ENCODE measurements at regions not wholly inside any gene's neighbourhood (a gene's known extent, or its start where the extent isn't known, plus 50 kb on each side); places are given as distances from the start of the nearest gene placed in this dataset.

- 61% methylated on average over 11 of the region's 13 CpGs for WGBS (ENCODE audit: insufficient coverage, low coverage, low lambda C conversion rate, missing lambda C conversion rate)
- ATAC-seq (no peak), DNase-seq (no peak)
- H3K9me3 ChIP-seq, result no peaks in the 10 kb centered on the region
- H3K27me3 ChIP-seq, result no peaks in the 10 kb centered on the region
- no peak overlapping the region for H3K4me3 ChIP-seq
- no peaks in the 10 kb centered on the region for H3K4me1 ChIP-seq
- TF ChIP-seq CTCF (IDR thresholded peaks at IDR 0.05) (no peak), POLR2A (IDR thresholded peaks at IDR 0.05) (no peak)
- no peak overlapping the region for H3K27ac ChIP-seq
- no peaks in the 10 kb centered on the region for H3K36me3 ChIP-seq
- intact Hi-C loops (cut with DNase I), result no loop called here
Observed at GRCh38 chr11:92801685-92802084, 167.8 kb upstream of the MTNR1B start.

GRCh38 chr11:92802644-92803043 is 166.8 kb upstream of the MTNR1B start:
- Histone ChIP-seq H3K4me1 (no peaks in the 10 kb centered on the region), H3K4me3 (no peak overlapping the region), H3K27ac (no peak overlapping the region), H3K9me3 (no peaks in the 10 kb centered on the region), H3K36me3 (no peaks in the 10 kb centered on the region), H3K27me3 (no peaks in the 10 kb centered on the region)
- ATAC-seq, result no peak
- 39% methylated on average over 2 of the region's 2 CpGs for WGBS (ENCODE audit: insufficient coverage, low coverage, low lambda C conversion rate, missing lambda C conversion rate)
- no peak for DNase-seq
- TF ChIP-seq CTCF (IDR thresholded peaks at IDR 0.05), result no peak
- no peak for TF ChIP-seq POLR2A (IDR thresholded peaks at IDR 0.05)
- intact Hi-C loops (cut with DNase I), result no loop called here

- no peaks in the 10 kb centered on the region for H3K4me1 ChIP-seq
- H3K27ac ChIP-seq, result no peak overlapping the region
- WGBS (ENCODE audit: insufficient coverage, low coverage, low lambda C conversion rate, missing lambda C conversion rate), result no CpG with 5 or more reads among the region's 1 CpG
- no peaks in the 10 kb centered on the region for H3K27me3 ChIP-seq
- no peaks in the 10 kb centered on the region for H3K36me3 ChIP-seq
- intact Hi-C loops (cut with DNase I), result no loop called here
- no peak for DNase-seq
- no peak for TF ChIP-seq CTCF (IDR thresholded peaks at IDR 0.05)
- no peak for TF ChIP-seq POLR2A (IDR thresholded peaks at IDR 0.05)
- ATAC-seq, result no peak
- no peak overlapping the region for H3K4me3 ChIP-seq
- H3K9me3 ChIP-seq, result no peaks in the 10 kb centered on the region
Observed at GRCh38 chr11:92803391-92803790, 166.1 kb upstream of the MTNR1B start.

GRCh38 chr11:92804388-92804966 is 165.0 kb upstream of the MTNR1B start:
- Histone ChIP-seq H3K9me3 (no peaks in the 10 kb centered on the region), H3K36me3 (no peaks in the 10 kb centered on the region), H3K27ac (no peak overlapping the region), H3K4me1 (no peaks in the 10 kb centered on the region), H3K4me3 (no peak overlapping the region), H3K27me3 (no peaks in the 10 kb centered on the region)
- TF ChIP-seq CTCF (IDR thresholded peaks at IDR 0.05) (no peak), POLR2A (IDR thresholded peaks at IDR 0.05) (no peak)
- DNase-seq (no peak), ATAC-seq (no peak)
- intact Hi-C loops (cut with DNase I), result no loop called here
- 65% methylated on average over 7 of the region's 7 CpGs for WGBS (ENCODE audit: insufficient coverage, low coverage, low lambda C conversion rate, missing lambda C conversion rate)

- no peaks in the 10 kb centered on the region for H3K4me1 ChIP-seq
- H3K4me3 ChIP-seq, result no peak overlapping the region
- DNase-seq (no peak), ATAC-seq (no peak)
- intact Hi-C loops (cut with DNase I), result no loop called here
- H3K9me3 ChIP-seq, result no peaks in the 10 kb centered on the region
- no peaks in the 10 kb centered on the region for H3K36me3 ChIP-seq
- no peak overlapping the region for H3K27ac ChIP-seq
- no peaks in the 10 kb centered on the region for H3K27me3 ChIP-seq
- TF ChIP-seq POLR2A (IDR thresholded peaks at IDR 0.05) (no peak), CTCF (IDR thresholded peaks at IDR 0.05) (no peak)
Observed at GRCh38 chr11:92808022-92808421, 161.4 kb upstream of the MTNR1B start.
